GM23248 (cell line): ENCODE measurements at regions not wholly inside any gene's neighbourhood (a gene's known extent, or its start where the extent isn't known, plus 50 kb on each side); places are given as distances from the start of the nearest gene placed in this dataset. TPM values are rescaled to one million over a fixed set of nuclear protein-coding genes. Genes with fewer than 3 reads are reported as not detected.

Source experiments
- DNase-seq: peaks from one replicate; pipeline ENCODE4 v3.0.0-alpha.2; 2015
- H2AFZ ChIP-seq: fragments of 200-600 bp; sonication (generic); 2 replicates; pipeline ENCODE4 v1.6.1; 2016; ENCODE audit warnings: antibody characterized with exemption
- H3F3A ChIP-seq: fragments of 200-600 bp; sonication (generic); 2 replicates; pipeline ENCODE4 v1.6.1; 2016; ENCODE audit warnings: mild to moderate bottlenecking, antibody characterized with exemption, mixed run types; ENCODE audit not compliant: insufficient read depth
- H3K27ac ChIP-seq: fragments of 200-600 bp; sonication (generic); 2 replicates; pipeline ENCODE4 v1.5.1; 2016; ENCODE audit warnings: mild to moderate bottlenecking
- H3K27me3 ChIP-seq: fragments of 200-600 bp; sonication (generic); replicated peaks from 2 replicates; pipeline ENCODE4 v1.6.1; 2016; ENCODE audit warnings: mild to moderate bottlenecking; ENCODE audit not compliant: insufficient read depth
- H3K36me3 ChIP-seq: fragments of 200-600 bp; sonication (generic); 2 replicates; pipeline ENCODE4 v1.6.1; 2016; ENCODE audit warnings: low read depth, mild to moderate bottlenecking
- H3K4me1 ChIP-seq: fragments of 200-600 bp; sonication (generic); 2 replicates; pipeline ENCODE4 v1.6.1; 2016; ENCODE audit warnings: mild to moderate bottlenecking; ENCODE audit not compliant: insufficient read depth
- H3K4me2 ChIP-seq: fragments of 200-600 bp; sonication (generic); one replicate; pipeline ENCODE4 v1.6.1; 2016; ENCODE audit warnings: mild to moderate bottlenecking; ENCODE audit not compliant: unreplicated experiment
- H3K4me3 ChIP-seq: fragments of 200-600 bp; sonication (generic); 2 replicates; pipeline ENCODE4 v1.5.1; 2016; ENCODE audit warnings: mild to moderate bottlenecking
- H3K79me2 ChIP-seq: fragments of 200-600 bp; sonication (generic); 2 replicates; pipeline ENCODE4 v1.6.1; 2016; ENCODE audit warnings: mild to moderate bottlenecking; ENCODE audit not compliant: insufficient read depth
- H3K9ac ChIP-seq: fragments of 200-600 bp; sonication (generic); 2 replicates; pipeline ENCODE4 v1.6.1; 2016; ENCODE audit warnings: mild to moderate bottlenecking
- H3K9me2 ChIP-seq: fragments of 200-600 bp; sonication (generic); 2 replicates; pipeline ENCODE4 v1.6.1; 2016; ENCODE audit warnings: mixed run types, mild to moderate bottlenecking, moderate library complexity; ENCODE audit not compliant: insufficient read depth
- H3K9me3 ChIP-seq: fragments of 200-600 bp; sonication (generic); one replicate; pipeline ENCODE4 v1.6.1; 2017; ENCODE audit warnings: low read depth
- H4K20me1 ChIP-seq: fragments of 200-600 bp; sonication (generic); 2 replicates; pipeline ENCODE4 v1.6.0; 2016; ENCODE audit not compliant: insufficient read depth
- EZH2 ChIP-seq: fragments of 200-600 bp; sonication (generic); IDR thresholded peaks from 2 replicates; pipeline ENCODE4 v1.6.1; 2018; ENCODE audit warnings: antibody characterized with exemption, mild to moderate bottlenecking; ENCODE audit not compliant: insufficient read depth, poor library complexity, severe bottlenecking
- EZH2phosphoT487 ChIP-seq: fragments of 200-600 bp; sonication (generic); IDR thresholded peaks from 2 replicates; pipeline ENCODE4 v1.6.1; 2018; ENCODE audit warnings: antibody characterized with exemption, moderate library complexity, mild to moderate bottlenecking, low read depth; ENCODE audit not compliant: insufficient read depth
- WGBS, 2 experiments: methylation state at CpG; one replicate each; pipeline ENCODE4 v1.1.6; 2015 to 2017; ENCODE audit warnings: low lambda C conversion rate in 2 of 2, low coverage in 1 of 2; ENCODE audit errors: missing lambda C conversion rate in 2 of 2; 5-methylcytosine and 5-hydroxymethylcytosine counted together
- in situ Hi-C: fragments of 300-500 bp; cut with MboI; formaldehyde crosslinking; loops from 2 replicates; pipeline ENCODE4 v1.15.0; 2020
- small RNA-seq: library from RNA; depleted of rRNA; stranded (forward); fragments of <200 nt; gene quantifications from one replicate; pipeline ENCODE3, GENCODE V24; 2014; ENCODE audit warnings: low read depth, low replicate concordance

- Histone ChIP-seq H4K20me1 (no peaks in the 10 kb centered on the region), H3K36me3 (no peaks in the 10 kb centered on the region), H3K4me1 (no peaks in the 10 kb centered on the region), H3K4me3 (no peak overlapping the region), H3F3A (no peaks in the 10 kb centered on the region), H3K9me3 (no peaks in the 10 kb centered on the region), H3K9me2 (no peaks in the 10 kb centered on the region), H3K79me2 (no peaks in the 10 kb centered on the region), H3K9ac (no peak overlapping the region), H3K4me2 (no peak overlapping the region), H3K27me3 (peaks cover 58% of the 10 kb centered on the region), H3K27ac (no peak overlapping the region), H2AFZ (no peak overlapping the region)
- no peak for DNase-seq
- TF ChIP-seq EZH2 (no peak), EZH2phosphoT487 (no peak)
- whole genome bisulfite sequencing, 2 experiments = 7 to 8% methylated on average over 4 of the region's 4 CpGs
- in situ Hi-C loops = no loop called here
Measured at GRCh38 chr18:22115573-22115972, 53.8 kb upstream of the GATA6 start.

Small RNAs in the stretch of these regions (small RNA-seq; reads per million reads assigned to genes)
- not detected for gene RNA5SP451
